ENCODE measurements at regions not wholly inside any gene's neighbourhood (a gene's known extent, or its start where the extent isn't known, plus 50 kb on each side); places are given as distances from the start of the nearest gene placed in this dataset.
A peak's percentile ranks its signal among the peaks of the same experiment; 100 is the strongest.

GRCh38 chr19:27792576-27793127 lies 1420.3 kb downstream of the UQCRFS1 start:
- peak overlapping the region; percentile 89 for H3K4me3 Mint-ChIP-seq (ENCODE audit: unreplicated experiment)
- H3K9me3 Mint-ChIP-seq (ENCODE audit: unreplicated experiment), result no peaks in the 10 kb centered on the region
- peaks cover 10% of the 10 kb centered on the region for H3K4me1 Mint-ChIP-seq (ENCODE audit: insufficient read depth, unreplicated experiment)
- H3K27ac Mint-ChIP-seq (ENCODE audit: low read depth, unreplicated experiment), result peak overlapping the region; percentile 91
- ChIA-PET POLR2A (interaction anchor here (1.0 to 3.4 kb wide), 10 partner anchors 10 to 1814 kb away, joined by 3 to 26 read pairs (median 5); partner anchors contain the start of gene POP4), CTCF (interaction anchor here (1.2 to 1.3 kb wide), 2 partner anchors 10 to 16 kb away, joined by 5 read pairs; no protein-coding TSS in a partner anchor)
- H3K27me3 Mint-ChIP-seq (ENCODE audit: insufficient read depth, unreplicated experiment), result no peaks in the 10 kb centered on the region
- TF ChIP-seq, protein P1, sequence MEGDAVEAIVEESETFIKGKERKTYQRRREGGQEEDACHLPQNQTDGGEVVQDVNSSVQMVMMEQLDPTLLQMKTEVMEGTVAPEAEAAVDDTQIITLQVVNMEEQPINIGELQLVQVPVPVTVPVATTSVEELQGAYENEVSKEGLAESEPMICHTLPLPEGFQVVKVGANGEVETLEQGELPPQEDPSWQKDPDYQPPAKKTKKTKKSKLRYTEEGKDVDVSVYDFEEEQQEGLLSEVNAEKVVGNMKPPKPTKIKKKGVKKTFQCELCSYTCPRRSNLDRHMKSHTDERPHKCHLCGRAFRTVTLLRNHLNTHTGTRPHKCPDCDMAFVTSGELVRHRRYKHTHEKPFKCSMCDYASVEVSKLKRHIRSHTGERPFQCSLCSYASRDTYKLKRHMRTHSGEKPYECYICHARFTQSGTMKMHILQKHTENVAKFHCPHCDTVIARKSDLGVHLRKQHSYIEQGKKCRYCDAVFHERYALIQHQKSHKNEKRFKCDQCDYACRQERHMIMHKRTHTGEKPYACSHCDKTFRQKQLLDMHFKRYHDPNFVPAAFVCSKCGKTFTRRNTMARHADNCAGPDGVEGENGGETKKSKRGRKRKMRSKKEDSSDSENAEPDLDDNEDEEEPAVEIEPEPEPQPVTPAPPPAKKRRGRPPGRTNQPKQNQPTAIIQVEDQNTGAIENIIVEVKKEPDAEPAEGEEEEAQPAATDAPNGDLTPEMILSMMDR (IDR thresholded peaks at IDR 0.05; ENCODE audit: unreplicated experiment), result no peak
- no peak for DNase-seq (ENCODE audit: unreplicated experiment)
- intact Hi-C loops (cut with micrococcal nuclease), result no loop called here
- BruUV-seq (replicated peaks), result TSS peak; percentile 48
- H3K36me3 Mint-ChIP-seq (ENCODE audit: insufficient read depth, unreplicated experiment), result no peaks in the 10 kb centered on the region

DNA sequence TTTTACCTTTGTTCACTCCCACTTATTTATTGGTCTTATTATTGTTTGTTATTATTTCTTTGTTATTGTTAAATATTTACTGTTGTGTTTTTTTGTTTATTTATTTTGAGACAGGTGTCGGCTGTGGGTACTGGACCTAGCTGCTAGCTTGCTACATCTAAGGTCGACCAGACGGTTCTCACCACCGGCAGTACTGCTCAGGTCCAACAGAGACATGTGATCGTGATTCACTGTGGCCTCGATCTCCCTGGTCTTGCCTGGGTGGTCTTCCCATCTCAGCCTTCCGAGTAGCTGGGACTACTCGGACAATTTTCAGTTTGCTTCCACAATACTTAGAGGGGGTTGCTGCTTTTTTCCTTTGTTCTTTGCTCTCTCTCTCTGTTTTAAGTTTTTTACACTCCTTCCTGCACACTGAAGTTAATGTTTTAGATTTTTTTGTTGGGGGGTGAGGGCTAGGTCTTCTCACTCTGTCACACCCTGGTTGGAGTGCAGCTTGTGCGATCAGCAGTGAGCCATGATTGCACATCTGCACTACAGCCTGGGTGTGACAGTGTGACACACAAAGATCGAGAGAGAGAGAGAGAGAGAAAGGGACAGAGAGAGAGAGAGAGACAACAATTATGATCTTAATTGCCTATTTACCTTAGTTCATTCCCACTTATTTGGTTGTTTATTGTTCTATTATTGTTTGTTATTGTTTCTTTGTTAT lies 1432.4 kb downstream of the UQCRFS1 start:
- CTCF ChIA-PET, result interaction anchor here (0.6 kb wide), 1 partner anchor 196 kb away, joined by 5 read pairs; no protein-coding TSS in a partner anchor
- peaks cover 41% of the 10 kb centered on the region for H3K36me3 Mint-ChIP-seq (ENCODE audit: insufficient read depth, unreplicated experiment)
- intact Hi-C loops (cut with micrococcal nuclease), result no loop called here
- BruUV-seq (replicated peaks), result no TSS peak
- H3K4me3 Mint-ChIP-seq (ENCODE audit: unreplicated experiment), result no peak overlapping the region
- POLR2A ChIA-PET, result interaction anchor here (0.6 to 2.1 kb wide), 2 partner anchors 12 to 13 kb away, joined by 3 to 11 read pairs; no protein-coding TSS in a partner anchor
- no peaks in the 10 kb centered on the region for H3K27me3 Mint-ChIP-seq (ENCODE audit: insufficient read depth, unreplicated experiment)
- H3K9me3 Mint-ChIP-seq (ENCODE audit: unreplicated experiment), result peaks cover 29% of the 10 kb centered on the region
- peaks cover 16% of the 10 kb centered on the region for H3K4me1 Mint-ChIP-seq (ENCODE audit: insufficient read depth, unreplicated experiment)
- no peak for DNase-seq (ENCODE audit: unreplicated experiment)
- TF ChIP-seq, protein P1 (IDR thresholded peaks at IDR 0.05; ENCODE audit: unreplicated experiment), result no peak
- H3K27ac Mint-ChIP-seq (ENCODE audit: low read depth, unreplicated experiment), result no peak overlapping the region

GRCh38 chr19:27779954-27780353 lies 1433.0 kb downstream of the UQCRFS1 start:
- Mint-ChIP-seq H3K4me1 (ENCODE audit: insufficient read depth, unreplicated experiment) (peaks cover 16% of the 10 kb centered on the region), H3K9me3 (ENCODE audit: unreplicated experiment) (peaks cover 33% of the 10 kb centered on the region), H3K4me3 (ENCODE audit: unreplicated experiment) (no peak overlapping the region), H3K27me3 (ENCODE audit: insufficient read depth, unreplicated experiment) (no peaks in the 10 kb centered on the region), H3K36me3 (ENCODE audit: insufficient read depth, unreplicated experiment) (peaks cover 47% of the 10 kb centered on the region), H3K27ac (ENCODE audit: low read depth, unreplicated experiment) (no peak overlapping the region)
- DNase-seq (ENCODE audit: unreplicated experiment), result no peak
- TF ChIP-seq, protein P1 (IDR thresholded peaks at IDR 0.05; ENCODE audit: unreplicated experiment), result no peak
- ChIA-PET POLR2A (interaction anchor here (0.6 to 2.1 kb wide), 2 partner anchors 12 to 14 kb away, joined by 3 to 11 read pairs; no protein-coding TSS in a partner anchor), CTCF (interaction anchor here (0.6 kb wide), 1 partner anchor 196 kb away, joined by 5 read pairs; no protein-coding TSS in a partner anchor)
- intact Hi-C loops (cut with micrococcal nuclease), result no loop called here
- no TSS peak for BruUV-seq (replicated peaks)

GRCh38 chr19:27777726-27778125 lies 1435.2 kb downstream of the UQCRFS1 start:
- Mint-ChIP-seq H3K9me3 (ENCODE audit: unreplicated experiment) (peaks cover 52% of the 10 kb centered on the region), H3K27me3 (ENCODE audit: insufficient read depth, unreplicated experiment) (no peaks in the 10 kb centered on the region), H3K4me1 (ENCODE audit: insufficient read depth, unreplicated experiment) (peaks cover 11% of the 10 kb centered on the region), H3K27ac (ENCODE audit: low read depth, unreplicated experiment) (no peak overlapping the region), H3K36me3 (ENCODE audit: insufficient read depth, unreplicated experiment) (peaks cover 57% of the 10 kb centered on the region), H3K4me3 (ENCODE audit: unreplicated experiment) (no peak overlapping the region)
- TF ChIP-seq, protein P1 (IDR thresholded peaks at IDR 0.05; ENCODE audit: unreplicated experiment), result no peak
- POLR2A ChIA-PET, result interaction anchor here (0.7 to 1.1 kb wide), 2 partner anchors 16 to 268 kb away, joined by 3 read pairs; no protein-coding TSS in a partner anchor
- CTCF ChIA-PET, result interaction anchor here (0.8 kb wide), 1 partner anchor 13 kb away, joined by 4 read pairs; no protein-coding TSS in a partner anchor
- BruUV-seq (replicated peaks), result no TSS peak
- intact Hi-C loops (cut with micrococcal nuclease), result no loop called here
- DNase-seq (ENCODE audit: unreplicated experiment), result no peak
